Ectodermal cell (in vitro differentiated cells): ENCODE measurements at regions not wholly inside any gene's neighbourhood (a gene's known extent, or its start where the extent isn't known, plus 50 kb on each side); places are given as distances from the start of the nearest gene placed in this dataset.
"Not testable (repeated sequence)": the region's sequence is repeated elsewhere in the genome, so short reads cannot be mapped to it uniquely, and the experiment has no call there.

ENCODE experiments used
- H3K27ac ChIP-seq: 2 replicates; pipeline ENCODE4 v1.7.0; 2013; ENCODE audit warnings: mild to moderate bottlenecking, low read depth, low read length; ENCODE audit not compliant: insufficient read depth, poor library complexity, severe bottlenecking
- H3K27me3 ChIP-seq: 2 replicates; pipeline ENCODE4 v1.7.0; 2013; ENCODE audit warnings: mild to moderate bottlenecking, low read length; ENCODE audit not compliant: insufficient read depth, control insufficient read depth, poor library complexity, severe bottlenecking
- H3K36me3 ChIP-seq: one replicate; pipeline ENCODE4 v1.7.0; 2013; ENCODE audit warnings: low read length; ENCODE audit not compliant: control insufficient read depth, insufficient read depth
- H3K4me1 ChIP-seq: one replicate; pipeline ENCODE4 v1.7.0; 2013; ENCODE audit warnings: low read length; ENCODE audit not compliant: control insufficient read depth, insufficient read depth
- H3K4me3 ChIP-seq: 2 replicates; pipeline ENCODE4 v1.7.0; 2013; ENCODE audit warnings: low read depth, low read length, control low read depth; ENCODE audit not compliant: insufficient read depth
- H3K9me3 ChIP-seq: 2 replicates; pipeline ENCODE4 v1.7.0; 2013; ENCODE audit warnings: mild to moderate bottlenecking, low read length, moderate library complexity; ENCODE audit not compliant: control insufficient read depth
- WGBS, 2 experiments: methylation state at CpG; one replicate each; pipeline ENCODE4 v1.1.7; 2013; ENCODE audit warnings: missing lambda C conversion rate in 2 of 2; 5-methylcytosine and 5-hydroxymethylcytosine counted together

- H3K9me3 ChIP-seq = no peaks in the 10 kb centered on the region
- no peaks in the 10 kb centered on the region for H3K4me1 ChIP-seq
- no peak overlapping the region for H3K27ac ChIP-seq
- H3K27me3 ChIP-seq = no peaks in the 10 kb centered on the region
- H3K4me3 ChIP-seq = no peak overlapping the region
- H3K36me3 ChIP-seq = no peaks in the 10 kb centered on the region
- 89 to 100% methylated on average over 2 of the region's 2 CpGs for WGBS, 2 experiments
Measured at GRCh38 chr5:12557012-12557411, 652.8 kb upstream of the CTNND2 start.

- no peaks in the 10 kb centered on the region for H3K9me3 ChIP-seq
- no peaks in the 10 kb centered on the region for H3K36me3 ChIP-seq
- no peaks in the 10 kb centered on the region for H3K27me3 ChIP-seq
- WGBS, 2 experiments = 80 to 100% methylated on average over 1 of the region's 1 CpG
- no peaks in the 10 kb centered on the region for H3K4me1 ChIP-seq
- no peak overlapping the region for H3K27ac ChIP-seq
- no peak overlapping the region for H3K4me3 ChIP-seq
Measured at GRCh38 chr5:12526113-12526512, 621.9 kb upstream of the CTNND2 start.

DNA sequence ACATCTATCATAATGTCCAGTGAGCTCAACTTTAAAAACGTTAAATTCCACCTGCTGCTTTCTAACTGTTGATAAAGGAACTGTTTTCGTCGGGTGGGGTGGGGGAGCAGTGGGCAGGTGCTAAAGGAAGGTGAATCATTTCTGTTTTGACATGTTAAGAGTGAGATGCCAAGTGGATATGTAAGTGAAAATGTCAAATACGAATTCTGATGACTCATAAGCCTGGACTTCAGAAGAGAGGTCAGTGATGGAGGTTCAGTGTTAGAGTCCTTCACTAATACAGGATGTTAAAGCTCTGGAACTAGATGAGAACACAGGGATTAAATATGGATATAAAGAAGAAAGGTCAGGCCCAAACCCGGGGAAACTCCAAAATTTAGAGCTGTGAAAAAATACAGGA is 617.9 kb upstream of the CTNND2 start:
- no peaks in the 10 kb centered on the region for H3K36me3 ChIP-seq
- WGBS, 2 experiments = 81 to 88% methylated on average over 5 of the region's 5 CpGs
- H3K27me3 ChIP-seq = no peaks in the 10 kb centered on the region

GRCh38 chr5:12504983-12505382 is 600.7 kb upstream of the CTNND2 start:
- WGBS, 2 experiments = 46% methylated on average over 1 of the region's 1 CpG
- H3K9me3 ChIP-seq, H3K36me3 ChIP-seq, H3K4me3 ChIP-seq, H3K27me3 ChIP-seq, H3K27ac ChIP-seq, H3K4me1 ChIP-seq: not testable (repeated sequence)

More for the DNA sequence above, 617.9 kb upstream of the CTNND2 start:
- Histone ChIP-seq H3K9me3 (no peaks in the 10 kb centered on the region), H3K27ac (no peak overlapping the region), H3K4me3 (no peak overlapping the region), H3K4me1 (no peaks in the 10 kb centered on the region)

GRCh38 chr5:12488161-12488560 is 583.9 kb upstream of the CTNND2 start:
- WGBS, 2 experiments = 91% methylated on average over 3 of the region's 3 CpGs
- Histone ChIP-seq H3K4me1 (no peaks in the 10 kb centered on the region), H3K9me3 (no peaks in the 10 kb centered on the region), H3K4me3 (no peak overlapping the region), H3K27ac (no peak overlapping the region), H3K27me3 (no peaks in the 10 kb centered on the region), H3K36me3 (no peaks in the 10 kb centered on the region)

DNA sequence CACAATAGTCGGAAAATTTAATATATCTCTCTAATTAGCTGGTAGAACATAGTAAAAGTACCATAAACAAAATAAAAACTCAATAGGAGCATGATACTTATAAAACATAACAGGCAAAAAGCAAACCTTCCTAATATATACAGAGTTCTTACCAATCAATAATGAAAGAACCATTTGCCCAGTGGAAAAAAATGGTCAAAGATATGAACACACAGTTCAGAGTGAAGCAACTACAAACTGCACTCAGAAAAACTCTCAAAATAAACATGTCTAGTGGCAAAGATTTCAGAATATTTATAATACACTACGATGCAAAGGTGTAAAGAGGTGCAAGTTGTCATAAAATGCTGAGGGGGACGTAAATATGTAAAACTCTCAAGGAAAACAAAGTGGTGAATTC is 576.2 kb upstream of the CTNND2 start:
- H3K27me3 ChIP-seq = no peaks in the 10 kb centered on the region
- H3K27ac ChIP-seq = no peak overlapping the region
- no peaks in the 10 kb centered on the region for H3K36me3 ChIP-seq
- H3K4me1 ChIP-seq = no peaks in the 10 kb centered on the region
- H3K4me3 ChIP-seq = no peak overlapping the region
- no peaks in the 10 kb centered on the region for H3K9me3 ChIP-seq
- WGBS, 2 experiments = 95% methylated on average over 2 of the region's 3 CpGs; no CpG with 5 or more reads in 1 of the 2 experiments

DNA sequence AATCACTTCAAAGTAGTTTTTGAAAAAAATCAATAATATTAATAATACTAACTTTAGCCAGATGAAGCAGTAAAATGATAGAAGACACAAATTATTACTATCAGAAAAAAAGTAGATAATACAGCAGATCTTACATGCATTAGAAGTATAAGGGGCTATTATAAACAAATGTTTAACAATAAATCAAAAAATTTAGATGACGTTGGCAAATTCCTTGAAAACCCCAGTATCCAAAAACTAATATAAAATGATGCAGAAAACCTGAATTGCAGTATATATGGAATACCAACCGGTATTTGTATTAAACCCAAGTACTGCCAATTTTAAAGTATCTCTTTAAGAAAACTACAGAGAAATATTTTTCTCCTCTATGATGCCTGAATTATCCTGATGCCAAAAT is 573.3 kb upstream of the CTNND2 start:
- Histone ChIP-seq H3K27me3 (no peaks in the 10 kb centered on the region), H3K9me3 (no peaks in the 10 kb centered on the region), H3K36me3 (no peaks in the 10 kb centered on the region), H3K27ac (no peak overlapping the region), H3K4me1 (no peaks in the 10 kb centered on the region), H3K4me3 (no peak overlapping the region)
- no CpG with 5 or more reads among the region's 2 CpGs for WGBS, 2 experiments

- Histone ChIP-seq H3K4me3 (no peak overlapping the region), H3K27me3 (no peaks in the 10 kb centered on the region), H3K9me3 (no peaks in the 10 kb centered on the region), H3K36me3 (no peaks in the 10 kb centered on the region), H3K27ac (no peak overlapping the region), H3K4me1 (no peaks in the 10 kb centered on the region)
- 93 to 94% methylated on average over 4 of the region's 4 CpGs for WGBS, 2 experiments
Measured at GRCh38 chr5:12467799-12468198, 563.6 kb upstream of the CTNND2 start.

- Histone ChIP-seq H3K4me1 (no peaks in the 10 kb centered on the region), H3K4me3 (no peak overlapping the region), H3K27ac (no peak overlapping the region), H3K36me3 (no peaks in the 10 kb centered on the region), H3K9me3 (no peaks in the 10 kb centered on the region), H3K27me3 (no peaks in the 10 kb centered on the region)
- 78 to 89% methylated on average over 4 to 8 of the region's 8 CpGs for WGBS, 2 experiments
Measured at GRCh38 chr5:12460493-12461261, 556.4 kb upstream of the CTNND2 start.

- H3K4me1 ChIP-seq = no peaks in the 10 kb centered on the region
- H3K9me3 ChIP-seq = no peaks in the 10 kb centered on the region
- H3K27me3 ChIP-seq = no peaks in the 10 kb centered on the region
- H3K27ac ChIP-seq = no peak overlapping the region
- no peak overlapping the region for H3K4me3 ChIP-seq
- 93% methylated on average over 1 of the region's 1 CpG for WGBS, 2 experiments
- no peaks in the 10 kb centered on the region for H3K36me3 ChIP-seq
Measured at GRCh38 chr5:12459326-12459725, 555.1 kb upstream of the CTNND2 start.
